ENCODE measurements at regions not wholly inside any gene's neighbourhood (a gene's known extent, or its start where the extent isn't known, plus 50 kb on each side); places are given as distances from the start of the nearest gene placed in this dataset.

DNA sequence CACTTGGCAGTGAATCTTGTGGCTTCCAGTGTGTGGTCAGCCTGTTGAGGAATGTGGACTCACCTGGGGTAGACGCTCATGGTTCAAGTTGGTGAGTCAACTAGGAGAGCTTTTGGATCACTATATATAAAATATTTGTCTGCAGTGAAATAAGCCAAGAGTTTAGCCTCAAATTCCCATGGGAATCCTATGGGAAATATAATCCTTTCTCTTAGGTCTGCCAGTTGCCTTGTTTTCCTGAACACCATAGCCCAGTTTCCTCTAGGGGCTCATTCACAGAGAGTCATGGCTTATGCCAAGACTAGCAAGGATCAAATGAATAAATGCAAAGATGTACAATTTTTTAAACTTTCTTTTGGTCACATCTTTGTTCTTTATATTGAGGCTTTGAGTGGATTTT, 100.1 kb upstream of the NPHP3 start:
- no peak for DNase-seq

DNA sequence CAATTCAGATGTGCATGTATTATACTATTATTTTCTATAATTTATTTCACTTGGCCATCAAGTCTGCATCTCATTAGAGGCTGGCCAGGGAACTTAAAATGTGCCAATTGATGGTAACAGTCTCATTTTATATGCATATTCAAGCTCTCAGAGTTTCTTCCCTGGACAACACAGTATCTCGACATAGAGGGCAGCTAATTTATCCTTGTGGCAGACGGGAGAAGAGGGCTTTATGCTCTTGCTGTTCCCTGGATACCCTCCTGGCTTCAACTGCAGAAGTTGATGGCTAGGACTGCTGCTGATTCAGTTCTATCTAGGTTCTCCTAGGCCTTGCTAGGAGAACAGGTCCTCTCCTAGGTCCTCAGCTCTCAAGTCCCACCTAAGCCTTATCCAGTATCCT, 99.1 kb upstream of the NPHP3 start:
- DNase-seq, result no peak

DNA sequence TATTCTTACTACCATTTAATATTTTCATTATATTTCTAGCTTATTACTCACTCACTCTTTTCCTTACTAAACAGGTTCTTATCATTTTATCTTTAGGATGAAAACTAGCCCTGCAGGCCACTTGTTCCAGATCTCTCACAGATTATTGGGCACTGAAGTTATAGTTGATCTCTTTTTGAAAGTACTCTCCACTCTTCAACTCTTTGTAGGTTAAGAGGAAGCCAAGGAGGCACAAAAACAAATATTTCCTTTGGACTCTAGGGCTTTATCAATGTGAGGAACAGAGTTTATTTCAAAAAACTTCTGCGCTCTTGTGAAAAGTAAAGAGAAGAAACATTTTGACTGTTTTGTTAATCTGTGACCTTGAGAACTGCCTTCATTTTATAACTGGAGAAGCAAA, 96.0 kb upstream of the NPHP3 start:
- DNase-seq, result no peak

DNA sequence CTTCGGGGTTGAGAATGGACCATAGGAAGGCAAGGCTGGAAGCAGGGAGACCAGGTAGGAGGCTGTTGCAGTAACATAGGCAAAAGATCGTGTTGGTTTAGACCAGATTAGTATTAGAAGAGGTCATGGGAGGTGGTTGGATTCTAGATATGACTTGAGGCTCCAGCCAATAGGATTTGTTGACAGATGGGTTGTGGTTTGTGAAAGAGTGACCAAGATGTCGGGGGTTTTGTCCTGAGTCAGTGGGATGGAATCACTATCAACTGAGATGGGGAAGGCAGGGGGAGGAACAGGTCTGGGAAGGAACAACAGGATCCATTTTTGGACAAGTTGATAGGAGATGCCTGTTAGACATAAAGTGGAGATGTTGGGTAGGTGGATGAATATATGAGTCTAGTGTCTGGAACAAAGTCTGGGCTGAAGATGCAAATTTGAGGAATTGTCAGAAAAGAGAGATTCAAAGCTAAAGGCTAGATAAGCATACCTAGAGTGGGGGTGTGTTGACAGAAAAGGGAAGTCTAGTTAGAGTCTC, 95.5 kb upstream of the NPHP3 start:
- DNase-seq, result no peak

DNA sequence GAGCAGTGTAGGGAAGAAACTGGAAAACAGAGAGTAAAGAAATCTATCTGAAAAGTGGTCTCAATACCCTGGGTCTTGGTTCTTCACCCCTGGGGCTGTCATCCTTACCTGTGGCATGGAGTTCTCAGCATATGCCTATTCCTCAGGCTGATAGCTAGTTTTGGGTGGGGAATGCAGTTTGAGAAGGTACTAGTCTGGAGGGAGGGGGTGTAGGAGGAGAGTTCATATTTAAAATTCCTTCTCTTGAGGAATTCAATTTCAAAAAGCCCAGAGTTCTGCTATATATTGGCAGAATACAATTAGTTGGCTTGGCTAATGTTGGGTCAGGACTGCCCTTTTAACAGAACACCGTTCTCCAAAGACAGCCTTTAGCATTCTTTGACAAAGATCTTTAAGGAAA, 82.9 kb upstream of the NPHP3 start:
- no peak for DNase-seq

DNA sequence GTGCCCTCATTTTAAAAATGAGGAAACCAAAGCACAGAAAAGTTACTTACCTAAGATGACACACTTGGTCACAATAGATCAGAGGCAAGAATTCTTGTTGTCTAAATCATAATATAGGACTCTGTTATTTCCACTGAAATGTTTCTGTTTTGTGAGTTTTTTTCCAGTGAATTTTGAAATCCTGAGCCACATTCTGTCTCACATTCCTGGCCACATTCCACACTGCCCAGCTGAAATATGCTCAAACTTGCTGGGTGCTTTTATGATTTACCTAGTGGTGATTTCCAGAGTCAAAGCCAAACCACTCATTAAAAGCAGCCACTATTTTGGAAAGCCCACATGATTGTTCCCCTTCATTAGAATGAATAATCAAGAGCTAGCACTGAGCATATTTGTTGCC, 82.3 kb upstream of the NPHP3 start:
- DNase-seq, result no peak

DNA sequence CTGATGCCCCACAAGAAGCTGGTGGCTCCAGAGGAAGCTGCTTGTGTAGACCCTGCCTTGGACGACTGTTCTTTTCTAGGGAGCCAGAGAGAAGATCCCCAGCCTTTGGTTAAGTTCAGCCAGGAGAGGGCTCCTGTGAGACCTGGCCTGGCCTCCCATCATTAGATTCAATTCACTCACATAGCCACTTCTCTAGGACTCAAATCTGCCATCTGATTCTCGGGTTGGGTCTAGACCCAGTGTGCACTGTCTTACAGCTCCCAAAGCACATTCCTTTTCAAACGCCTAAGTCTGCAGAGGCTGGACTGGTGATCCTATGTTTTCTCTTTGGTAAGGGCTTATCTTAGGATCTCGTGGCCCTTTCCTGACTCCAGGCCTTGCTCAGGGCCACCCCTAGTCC, 81.7 kb upstream of the NPHP3 start:
- no peak for DNase-seq

DNA sequence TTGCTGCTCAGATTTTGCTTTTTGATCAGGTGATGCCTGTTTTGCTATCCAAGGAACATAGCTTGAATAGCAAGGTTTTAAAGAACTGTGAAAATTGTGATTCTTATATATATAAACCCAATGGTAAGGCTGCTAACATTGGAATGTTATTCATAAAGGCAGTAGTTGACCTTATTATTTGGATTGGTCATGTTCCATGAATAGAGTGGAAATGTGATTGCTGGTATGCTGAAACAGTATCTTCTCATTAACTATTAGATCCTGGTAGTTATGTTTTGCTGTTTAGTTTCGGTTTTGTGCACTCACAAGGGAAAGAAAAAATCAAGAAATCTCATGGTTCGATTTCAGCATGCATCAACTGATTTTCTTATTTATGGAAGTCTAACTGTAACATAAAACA, 78.7 kb upstream of the NPHP3 start:
- no peak for DNase-seq

DNA sequence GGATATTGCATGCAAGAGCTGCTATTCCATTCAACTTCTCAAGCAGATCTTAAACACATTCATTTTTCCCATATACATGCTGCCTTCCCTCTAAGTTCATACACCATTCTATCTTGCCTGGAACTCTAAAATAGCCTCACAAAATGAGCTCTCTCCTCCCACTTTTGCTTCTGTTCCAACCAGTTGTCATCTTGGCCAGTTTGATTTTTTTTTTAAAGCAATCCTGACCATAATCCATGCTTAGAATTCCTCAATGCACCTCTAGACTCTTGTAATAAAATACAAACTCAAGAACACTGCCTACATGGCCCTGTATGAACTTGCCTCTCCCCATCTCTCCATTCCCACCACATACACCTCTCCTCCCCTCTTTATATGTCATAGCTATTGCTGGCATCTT, 68.6 kb upstream of the NPHP3 start:
- no peak for DNase-seq

DNA sequence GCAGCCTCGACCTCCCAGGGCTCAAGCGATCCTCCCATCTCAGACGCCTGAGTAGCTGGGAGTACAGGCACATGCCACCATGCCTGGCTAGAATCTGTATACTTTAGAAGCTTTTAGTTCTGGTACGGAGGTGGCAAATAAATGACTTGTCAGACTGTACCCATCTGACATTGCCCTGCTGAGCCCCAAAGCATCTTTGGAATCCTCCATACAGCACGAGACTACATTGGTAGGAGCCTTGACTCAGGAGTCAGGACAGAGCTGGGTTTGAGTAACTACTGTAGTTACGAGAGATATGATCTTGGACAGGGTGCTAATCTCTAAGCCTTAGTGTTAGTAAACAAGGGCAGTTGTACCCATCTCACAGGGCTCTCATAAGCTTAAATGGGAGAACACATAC, 67.8 kb upstream of the NPHP3 start:
- no peak for DNase-seq

DNA sequence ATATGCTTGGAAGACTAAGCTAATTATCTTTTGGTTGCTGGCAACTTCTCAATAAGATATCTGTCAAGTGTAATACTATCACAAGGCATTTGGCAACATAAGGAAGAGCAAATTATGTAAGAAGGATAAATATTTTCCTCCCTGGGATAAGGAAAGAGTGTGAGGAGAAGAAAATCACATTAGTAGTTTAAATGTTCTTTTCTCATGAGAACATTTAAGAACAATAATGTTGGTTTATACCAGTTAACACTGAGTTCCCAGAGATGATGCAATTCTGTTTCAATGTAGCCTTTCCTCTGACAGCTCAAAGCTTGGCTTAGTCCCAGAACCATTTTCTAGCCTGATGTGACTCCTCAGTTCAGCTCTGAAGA, 66.1 kb upstream of the NPHP3 start:
- DNase-seq, result no peak

DNA sequence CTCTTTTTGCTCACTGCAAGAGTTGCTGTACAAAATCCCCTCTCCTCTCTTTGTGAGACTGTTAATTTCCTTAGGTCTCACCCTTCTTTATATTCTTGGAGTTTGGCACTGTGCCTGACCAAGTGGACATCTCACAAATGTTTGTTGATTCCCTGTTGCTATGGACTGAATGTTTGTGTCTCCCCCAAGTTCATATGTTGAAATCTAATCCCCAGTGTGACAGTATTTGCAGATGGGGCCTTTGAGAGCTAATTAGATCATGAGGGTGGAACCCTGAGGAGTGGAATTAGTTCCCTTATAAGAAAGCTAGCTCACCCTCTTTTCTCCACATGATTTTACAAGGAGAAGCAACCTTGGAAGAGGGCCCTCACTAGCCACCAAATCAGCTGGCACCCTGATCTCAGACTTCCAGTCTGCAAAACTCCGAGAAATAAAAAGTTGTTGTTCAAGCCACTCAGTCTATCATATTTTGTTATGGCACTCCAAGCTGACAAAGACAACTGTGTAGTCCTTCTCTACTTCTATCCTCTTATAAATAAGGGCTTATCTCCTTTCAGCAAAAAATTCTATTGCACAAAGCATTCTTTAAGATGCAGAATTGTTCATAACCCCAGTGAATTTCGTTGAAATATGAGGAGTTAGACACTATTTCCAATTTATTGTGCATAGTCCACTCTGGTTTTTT, 65.5 kb upstream of the NPHP3 start:
- DNase-seq, result no peak

DNA sequence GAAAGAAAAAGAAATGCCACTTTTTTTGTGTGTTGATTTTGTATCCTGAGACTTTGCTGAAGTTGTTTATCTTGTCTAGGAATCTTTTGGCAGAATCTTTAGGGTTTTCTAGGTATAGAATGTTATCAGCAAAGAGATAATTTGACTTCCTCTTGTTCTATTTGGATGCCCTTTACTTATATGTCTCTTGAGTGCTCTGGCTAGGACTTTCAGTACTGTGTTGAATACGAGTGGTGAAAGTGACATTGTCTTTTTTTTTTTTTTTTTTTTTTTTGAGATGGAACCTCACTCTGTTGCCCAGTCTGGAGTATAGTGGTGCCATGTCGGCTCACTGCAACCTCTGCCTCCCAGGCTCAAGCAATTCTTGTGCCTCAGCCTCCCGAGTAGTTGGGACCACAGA, 64.7 kb upstream of the NPHP3 start:
- no peak for DNase-seq

DNA sequence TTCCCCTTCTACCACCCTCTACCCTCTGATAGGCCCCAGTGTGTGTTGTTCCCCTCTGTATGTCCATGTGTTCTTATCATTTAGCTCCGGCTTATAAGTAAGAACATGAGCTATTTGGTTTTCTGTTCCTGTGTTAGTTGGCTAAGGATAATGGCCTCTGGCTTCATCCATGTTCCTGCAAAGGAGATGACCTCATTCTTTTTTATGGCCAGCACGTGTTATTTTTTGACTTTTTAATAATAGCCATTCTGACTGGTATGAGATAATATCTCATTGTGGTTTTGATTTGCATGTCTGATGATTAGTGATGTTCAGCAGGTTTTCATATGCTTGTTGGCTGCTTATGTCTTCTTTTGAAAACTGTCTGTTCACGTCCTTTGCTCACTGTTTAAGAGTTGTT, 63.1 kb upstream of the NPHP3 start:
- DNase-seq, result no peak

DNA sequence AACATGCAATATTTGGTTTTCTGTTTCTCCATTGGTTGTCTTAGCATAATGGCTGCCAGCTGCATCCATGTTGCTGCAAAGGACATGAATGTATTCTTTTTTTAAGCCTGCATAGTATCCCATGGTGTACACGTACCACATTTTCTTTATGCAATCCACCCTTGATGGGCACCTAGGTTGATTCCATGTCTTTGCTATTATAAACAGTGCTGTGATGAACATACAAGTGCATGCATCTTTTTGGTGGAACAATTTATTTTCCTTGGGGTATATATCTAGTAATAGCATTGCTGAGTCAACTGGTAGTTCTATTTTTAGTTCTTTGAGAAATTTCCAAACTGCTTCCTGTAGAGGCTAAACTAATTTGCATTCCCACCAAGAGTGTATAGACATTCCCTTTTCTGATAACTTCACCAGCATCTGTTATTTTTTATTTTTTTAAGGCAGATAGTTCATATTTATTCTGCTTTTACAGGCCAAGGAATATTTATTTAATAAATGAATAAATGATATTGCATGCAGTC, 62.4 kb upstream of the NPHP3 start:
- no peak for DNase-seq

DNA sequence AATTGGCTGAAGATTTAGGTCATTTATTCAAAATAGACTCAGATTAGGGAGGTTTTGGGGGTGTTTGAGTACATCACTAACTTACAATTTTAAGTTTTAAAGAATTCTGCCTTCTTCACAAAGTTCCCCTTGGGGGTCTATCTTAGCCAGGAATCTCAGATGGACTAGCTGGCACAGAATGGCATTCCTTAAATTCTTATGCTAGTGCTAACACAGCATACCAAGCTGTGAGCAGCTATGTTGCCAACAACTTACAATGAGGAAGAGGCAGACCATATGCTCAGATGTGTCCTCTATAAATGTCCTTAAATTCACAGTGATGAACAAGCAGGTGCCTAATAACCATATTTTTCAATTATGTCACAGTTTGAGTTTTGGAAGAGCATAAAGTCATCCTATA, 60.9 kb upstream of the NPHP3 start:
- DNase-seq, result no peak

DNA sequence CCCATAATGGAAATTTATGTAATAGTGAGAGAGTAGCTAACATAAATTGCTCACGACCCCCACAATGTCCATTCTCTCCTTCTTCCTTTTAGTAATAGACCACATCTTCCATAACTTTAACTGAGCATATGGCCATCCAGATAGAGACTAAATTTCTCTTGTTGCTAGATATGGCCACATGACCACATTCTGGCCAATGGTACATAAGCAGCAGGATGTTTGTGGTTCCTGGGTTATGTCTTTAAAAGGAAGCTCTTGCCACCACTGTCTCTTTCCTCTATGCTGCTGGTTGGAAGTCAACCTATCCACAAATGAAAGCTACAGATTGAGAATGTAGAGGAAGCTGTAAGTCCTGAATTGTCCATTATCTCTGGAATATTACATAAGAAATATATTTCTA, 59.7 kb upstream of the NPHP3 start:
- DNase-seq, result no peak

DNA sequence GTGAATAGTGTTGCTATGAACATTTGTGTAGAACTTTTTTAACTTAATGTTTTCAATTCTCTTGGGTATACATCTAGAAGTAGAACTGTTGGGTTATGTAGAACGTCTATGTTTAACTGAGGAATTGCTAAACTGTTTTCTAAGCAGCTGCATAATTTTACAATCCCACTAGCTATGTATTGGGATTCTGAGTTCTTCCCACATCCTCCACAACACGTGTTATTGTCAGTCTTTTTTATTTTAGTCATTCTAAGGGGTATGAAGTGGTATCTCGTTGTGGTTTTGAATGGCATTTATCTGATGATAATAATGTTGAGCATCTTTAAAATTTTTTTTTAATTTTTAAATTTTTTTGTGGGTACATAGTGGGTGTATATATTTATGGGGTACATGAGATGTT, 55.0 kb upstream of the NPHP3 start:
- no peak for DNase-seq

DNA sequence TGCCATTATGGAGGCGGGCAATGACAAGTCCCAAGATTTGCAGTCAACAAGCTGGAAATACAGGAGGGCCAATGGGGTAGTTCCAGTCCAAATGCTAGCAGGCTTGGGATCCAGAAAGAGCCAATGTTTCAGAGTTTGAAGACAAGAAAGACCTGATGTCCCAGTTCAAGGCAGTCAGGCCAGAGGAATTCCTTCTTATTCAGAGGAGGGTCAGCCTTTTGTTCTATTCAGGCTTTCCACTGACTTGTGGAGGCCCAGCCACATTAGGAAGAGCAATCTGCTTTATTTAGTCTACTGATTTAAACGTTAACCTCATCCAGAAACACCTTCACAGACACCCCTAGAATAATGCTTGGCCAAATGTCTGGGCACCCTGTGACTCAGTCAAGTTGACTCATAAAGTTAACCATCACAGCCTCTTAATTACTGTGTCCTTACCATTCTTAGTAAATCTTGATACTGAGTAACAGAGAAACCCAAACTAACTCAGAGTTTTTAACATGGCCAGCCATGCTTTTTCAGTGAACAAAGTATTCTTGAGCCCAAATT, 50.9 kb upstream of the NPHP3 start:
- no peak for DNase-seq

DNA sequence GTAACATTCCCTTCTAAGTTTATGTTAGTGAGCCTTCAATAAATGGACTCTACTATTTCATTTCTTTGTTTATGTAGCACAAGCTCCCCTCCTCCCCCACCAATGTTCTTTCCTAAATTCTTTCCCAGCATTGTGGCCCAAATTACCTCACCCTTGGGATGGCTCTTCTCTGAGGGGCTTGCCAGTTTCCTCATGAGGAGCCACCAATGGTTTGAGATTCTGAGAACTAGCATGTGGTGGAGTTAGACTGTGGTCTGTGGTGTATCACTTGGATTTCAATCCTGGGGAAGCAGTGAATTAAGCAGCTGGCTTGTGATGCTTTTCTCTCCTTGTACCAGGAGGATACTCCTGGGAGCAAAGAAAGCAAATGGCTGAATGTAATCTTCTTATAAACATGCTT, 50.0 kb upstream of the NPHP3 start:
- DNase-seq, result no peak
